Activated naive CD8-positive, alpha-beta T cell (primary cell): ENCODE measurements at regions not wholly inside any gene's neighbourhood (a gene's known extent, or its start where the extent isn't known, plus 50 kb on each side); places are given as distances from the start of the nearest gene placed in this dataset.

ENCODE experiments used
- H3K27ac Mint-ChIP-seq: one replicate; pipeline ENCODE4 v1.8.0; 2021; ENCODE audit warnings: mixed read lengths
- H3K27me3 Mint-ChIP-seq: one replicate; pipeline ENCODE4 v1.8.0; 2021; ENCODE audit warnings: mixed read lengths
- H3K36me3 Mint-ChIP-seq: one replicate; pipeline ENCODE4 v1.8.0; 2021; ENCODE audit warnings: mixed read lengths
- H3K4me1 Mint-ChIP-seq: one replicate; pipeline ENCODE4 v1.8.0; 2021; ENCODE audit warnings: low read depth, mixed read lengths
- H3K4me3 Mint-ChIP-seq: one replicate; pipeline ENCODE4 v1.8.0; 2021; ENCODE audit warnings: mild to moderate bottlenecking, mixed read lengths
- H3K9me3 Mint-ChIP-seq: one replicate; pipeline ENCODE4 v1.8.0; 2021; ENCODE audit warnings: low read depth, mixed read lengths

DNA sequence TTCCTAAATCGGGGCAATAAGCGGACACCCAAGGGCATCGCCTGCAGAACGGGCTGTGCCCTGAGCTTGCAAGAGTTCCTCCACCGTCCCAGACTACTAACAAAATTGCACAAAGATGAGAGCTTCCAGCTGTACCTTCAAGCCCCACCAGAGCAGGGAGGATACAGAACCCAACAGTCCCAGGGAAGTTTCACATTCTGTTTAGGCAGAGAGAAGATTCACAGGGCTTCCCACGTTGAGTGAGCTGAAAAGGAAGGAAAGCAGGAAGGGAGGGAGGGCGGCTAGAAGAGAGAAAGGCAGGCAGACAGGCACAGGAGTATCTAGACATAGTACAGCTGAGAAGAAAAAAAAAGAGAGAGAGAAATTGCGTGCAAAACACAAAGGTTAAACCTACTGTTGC, 112.6 kb upstream of the AFDN start:
- Mint-ChIP-seq H3K27ac (no peak overlapping the region), H3K9me3 (no peaks in the 10 kb centered on the region), H3K36me3 (no peaks in the 10 kb centered on the region), H3K4me1 (peaks cover 2% of the 10 kb centered on the region), H3K4me3 (no peak overlapping the region), H3K27me3 (peaks cover 38% of the 10 kb centered on the region)

DNA sequence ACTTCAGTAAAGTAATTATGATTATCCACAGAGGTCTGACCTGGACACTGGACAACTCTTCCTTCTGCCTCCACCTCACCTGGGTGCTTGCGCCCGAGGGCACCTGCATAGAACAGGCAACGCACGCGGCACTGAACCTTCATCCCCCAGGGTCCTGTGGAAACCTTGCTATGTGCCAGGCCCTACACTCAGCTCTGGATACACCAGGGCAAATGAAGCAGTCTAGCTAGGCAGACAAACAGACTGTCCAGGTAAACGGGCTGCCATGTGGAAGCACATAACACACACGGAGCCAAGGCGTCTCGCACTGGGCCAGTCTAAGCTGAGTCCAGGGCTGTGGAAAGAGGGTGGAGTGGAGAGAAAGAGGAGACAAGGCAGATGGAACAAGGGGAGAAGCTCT, 109.3 kb upstream of the AFDN start:
- no peaks in the 10 kb centered on the region for H3K4me1 Mint-ChIP-seq
- H3K9me3 Mint-ChIP-seq: no peaks in the 10 kb centered on the region
- no peak overlapping the region for H3K4me3 Mint-ChIP-seq
- H3K27ac Mint-ChIP-seq: no peak overlapping the region
- H3K36me3 Mint-ChIP-seq: no peaks in the 10 kb centered on the region
- H3K27me3 Mint-ChIP-seq: peaks cover 22% of the 10 kb centered on the region

DNA sequence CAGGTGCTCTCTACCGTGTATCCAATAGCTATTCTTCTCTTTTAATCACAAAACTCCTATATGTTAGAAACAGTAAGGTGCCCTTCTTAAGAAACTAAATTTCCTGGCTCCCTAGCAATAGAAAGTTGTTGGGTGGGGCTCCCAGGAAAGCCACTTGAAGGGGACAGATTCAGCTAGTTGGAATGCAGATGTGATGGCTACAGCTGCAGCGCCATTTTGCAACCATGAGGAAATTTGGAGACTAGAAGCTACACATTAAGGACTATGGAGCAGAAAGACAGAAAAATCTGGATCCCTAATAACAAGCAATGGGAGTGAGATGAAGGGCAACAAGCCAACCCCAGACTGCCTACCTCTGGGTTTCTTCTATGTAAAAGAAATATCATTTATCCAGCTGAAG, 108.8 kb upstream of the AFDN start:
- H3K27me3 Mint-ChIP-seq: peaks cover 20% of the 10 kb centered on the region
- no peak overlapping the region for H3K27ac Mint-ChIP-seq
- H3K36me3 Mint-ChIP-seq: no peaks in the 10 kb centered on the region
- H3K4me1 Mint-ChIP-seq: no peaks in the 10 kb centered on the region
- no peaks in the 10 kb centered on the region for H3K9me3 Mint-ChIP-seq
- H3K4me3 Mint-ChIP-seq: no peak overlapping the region

DNA sequence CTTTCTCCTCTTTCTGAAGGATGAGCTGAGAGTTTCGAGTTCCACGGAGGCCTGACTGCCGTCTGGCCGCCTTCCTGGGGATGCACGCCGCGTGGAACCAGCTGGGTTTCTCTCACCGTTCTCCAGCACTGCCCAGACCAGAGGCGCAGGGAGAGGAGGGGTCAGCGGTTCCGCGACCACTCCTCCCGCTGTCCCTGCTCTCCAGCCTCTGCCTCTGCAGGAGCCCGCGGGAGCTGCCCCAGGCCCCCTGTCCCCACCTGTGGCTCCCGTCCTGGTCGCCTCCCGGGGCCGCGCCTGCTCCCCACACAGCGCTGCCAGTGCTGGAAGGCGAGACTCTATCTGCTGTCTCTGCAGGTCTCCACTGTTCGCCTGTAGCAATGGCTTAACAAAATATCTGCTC, 106.8 kb upstream of the AFDN start:
- no peaks in the 10 kb centered on the region for H3K9me3 Mint-ChIP-seq
- H3K4me3 Mint-ChIP-seq: no peak overlapping the region
- no peaks in the 10 kb centered on the region for H3K36me3 Mint-ChIP-seq
- H3K4me1 Mint-ChIP-seq: no peaks in the 10 kb centered on the region
- H3K27me3 Mint-ChIP-seq: peaks cover 7% of the 10 kb centered on the region
- no peak overlapping the region for H3K27ac Mint-ChIP-seq

DNA sequence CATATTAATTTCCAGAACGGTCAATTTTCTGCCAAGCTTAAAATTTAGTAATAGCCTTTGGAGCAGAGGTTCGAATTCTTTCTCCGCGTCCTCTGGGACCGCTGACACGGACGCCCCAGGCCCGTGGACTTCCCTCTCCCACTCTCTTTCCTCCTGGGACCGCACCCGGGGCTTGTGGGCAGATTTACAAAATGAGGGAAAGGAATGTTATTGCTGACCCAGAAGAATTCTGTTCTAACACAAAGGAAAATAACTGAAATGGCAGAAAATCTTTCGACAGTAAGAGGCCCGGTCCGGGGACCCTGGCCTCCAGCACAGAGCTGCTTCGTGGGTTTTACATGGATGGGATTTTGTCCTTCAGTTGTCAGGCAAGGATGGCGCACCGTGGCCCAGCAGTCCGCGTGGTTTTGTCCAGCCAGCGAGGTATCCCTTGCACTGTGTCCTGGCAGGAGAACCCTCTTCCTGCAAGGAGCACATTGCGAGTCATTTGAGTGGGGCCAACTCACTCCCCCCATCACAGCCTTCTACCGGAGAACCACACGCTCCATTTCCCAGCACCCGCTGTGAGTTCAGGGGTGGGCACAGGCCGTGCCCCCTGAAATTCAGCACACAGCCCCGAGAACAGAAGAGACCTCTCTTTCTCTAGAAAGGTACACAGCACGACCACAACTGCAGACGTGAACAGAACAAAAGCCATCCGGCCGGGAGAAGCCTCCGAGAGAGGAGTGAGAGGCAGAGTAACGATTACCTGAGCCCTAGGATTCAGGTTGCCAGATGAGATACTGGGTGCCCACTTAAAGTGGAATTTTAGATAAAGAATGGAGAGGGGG, 106.0 kb upstream of the AFDN start:
- Mint-ChIP-seq H3K27ac (no peak overlapping the region), H3K9me3 (no peaks in the 10 kb centered on the region), H3K4me3 (no peak overlapping the region), H3K36me3 (no peaks in the 10 kb centered on the region), H3K27me3 (peaks cover 7% of the 10 kb centered on the region), H3K4me1 (no peaks in the 10 kb centered on the region)

DNA sequence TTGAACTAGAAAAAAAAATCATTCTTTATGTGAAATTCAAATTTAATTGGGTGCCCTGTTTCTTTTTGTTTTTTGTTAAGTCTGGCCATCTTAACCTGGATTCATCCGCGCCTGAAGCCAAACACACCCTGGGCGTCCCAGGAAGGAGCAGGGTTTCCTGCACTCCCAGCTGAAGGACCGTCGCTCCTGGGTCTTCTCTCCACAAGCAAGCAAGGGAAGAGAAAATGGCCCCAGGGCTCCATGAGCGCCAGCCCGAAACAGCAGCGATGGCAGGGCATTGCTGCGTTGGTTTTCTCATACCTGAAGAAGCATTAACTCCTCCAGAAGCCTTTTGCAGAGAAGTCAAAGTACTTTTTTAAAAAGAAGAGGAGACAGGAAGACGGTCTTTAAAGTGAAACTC, 105.4 kb upstream of the AFDN start:
- no peak overlapping the region for H3K4me3 Mint-ChIP-seq
- H3K4me1 Mint-ChIP-seq: no peaks in the 10 kb centered on the region
- H3K36me3 Mint-ChIP-seq: no peaks in the 10 kb centered on the region
- H3K27ac Mint-ChIP-seq: no peak overlapping the region
- H3K27me3 Mint-ChIP-seq: peaks cover 7% of the 10 kb centered on the region
- H3K9me3 Mint-ChIP-seq: no peaks in the 10 kb centered on the region

DNA sequence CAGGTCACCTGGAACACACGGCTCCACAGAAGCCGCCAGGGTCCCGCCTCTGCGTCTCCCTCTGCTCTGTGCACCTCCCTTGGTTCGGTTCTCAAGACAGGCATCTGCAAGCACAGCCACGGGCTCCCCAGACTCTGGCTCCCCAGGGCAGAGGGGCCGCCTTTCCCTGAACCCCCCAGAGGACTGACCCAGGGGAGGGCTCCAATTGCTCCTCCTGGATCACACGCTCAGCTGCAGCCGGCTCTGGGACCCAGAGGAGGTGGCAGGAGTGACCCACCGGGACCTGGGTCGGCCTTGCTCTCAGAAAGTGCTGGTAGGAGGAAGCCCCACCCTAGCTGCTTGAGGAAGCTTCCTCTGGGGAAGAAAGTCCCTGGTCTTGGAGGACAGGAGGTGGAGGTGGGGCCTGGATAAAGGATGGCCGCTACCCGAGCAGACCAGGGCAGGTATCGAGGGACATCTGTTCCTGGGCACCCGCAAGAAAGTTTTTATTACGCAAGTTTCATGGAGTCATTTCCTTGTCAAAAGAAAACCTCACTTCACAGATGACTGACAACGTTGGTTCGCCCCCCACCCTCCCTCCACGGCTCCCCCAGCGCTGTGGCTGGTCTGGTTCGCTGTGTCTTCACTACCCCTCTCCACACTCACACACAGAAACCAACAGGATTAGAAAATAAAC, 103.9 kb upstream of the AFDN start:
- H3K27me3 Mint-ChIP-seq: peaks cover 7% of the 10 kb centered on the region
- no peaks in the 10 kb centered on the region for H3K4me1 Mint-ChIP-seq
- H3K9me3 Mint-ChIP-seq: no peaks in the 10 kb centered on the region
- H3K27ac Mint-ChIP-seq: no peak overlapping the region
- H3K36me3 Mint-ChIP-seq: no peaks in the 10 kb centered on the region
- no peak overlapping the region for H3K4me3 Mint-ChIP-seq

DNA sequence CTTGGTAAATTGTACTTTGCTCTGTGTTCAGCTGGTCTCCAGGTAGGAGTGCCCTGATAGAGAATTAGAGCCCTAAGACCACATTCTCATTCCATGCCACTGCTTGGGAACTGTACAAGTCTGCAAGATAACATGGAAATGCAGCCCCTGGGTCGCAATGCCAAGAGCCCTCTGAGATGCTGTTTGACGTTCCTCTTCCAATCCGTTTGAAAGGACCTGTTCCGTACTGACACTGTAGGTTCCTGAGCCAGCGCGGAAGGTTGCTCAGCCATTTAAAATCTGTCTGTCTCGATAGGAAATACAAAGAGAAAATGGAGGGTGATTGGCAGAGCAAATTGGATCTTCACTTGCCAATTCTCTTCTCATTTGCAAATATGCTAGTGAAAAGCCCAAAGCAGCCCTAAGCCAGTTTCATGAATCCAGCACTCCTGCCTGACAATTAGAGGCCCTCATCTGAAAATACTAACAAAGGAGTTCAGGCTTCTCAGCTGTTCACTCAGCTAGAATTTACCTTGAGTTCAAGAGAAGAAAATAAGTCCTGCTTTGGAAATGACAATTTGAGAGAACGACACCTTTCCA, 100.6 kb upstream of the AFDN start:
- H3K4me3 Mint-ChIP-seq: no peak overlapping the region
- peaks cover 7% of the 10 kb centered on the region for H3K27me3 Mint-ChIP-seq

DNA sequence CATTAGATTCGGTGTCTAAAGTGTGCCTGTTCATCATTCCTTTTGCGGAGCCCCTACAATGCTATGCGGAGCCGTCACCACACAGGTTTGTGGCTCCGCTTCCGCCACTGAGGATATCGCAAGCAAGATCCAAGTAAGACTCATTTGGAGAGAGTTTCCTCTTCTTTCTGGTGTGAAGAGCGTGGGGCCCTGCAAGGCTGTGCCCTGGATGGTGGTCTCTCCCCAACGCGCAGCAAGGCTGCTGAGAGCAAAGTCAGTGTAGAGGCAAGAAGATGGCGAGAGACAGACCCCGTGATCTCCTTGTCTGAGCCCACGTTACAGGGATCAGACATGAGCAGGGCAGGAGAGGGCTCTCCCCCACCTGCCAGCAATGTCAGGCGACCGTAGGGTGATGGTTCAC, 96.3 kb upstream of the AFDN start:
- Mint-ChIP-seq H3K4me3 (no peak overlapping the region), H3K27ac (no peak overlapping the region), H3K27me3 (peaks cover 6% of the 10 kb centered on the region), H3K9me3 (no peaks in the 10 kb centered on the region), H3K4me1 (no peaks in the 10 kb centered on the region), H3K36me3 (no peaks in the 10 kb centered on the region)

More for the DNA sequence above, 100.6 kb upstream of the AFDN start:
- Mint-ChIP-seq H3K4me1 (no peaks in the 10 kb centered on the region), H3K27ac (no peak overlapping the region), H3K9me3 (no peaks in the 10 kb centered on the region), H3K36me3 (no peaks in the 10 kb centered on the region)

DNA sequence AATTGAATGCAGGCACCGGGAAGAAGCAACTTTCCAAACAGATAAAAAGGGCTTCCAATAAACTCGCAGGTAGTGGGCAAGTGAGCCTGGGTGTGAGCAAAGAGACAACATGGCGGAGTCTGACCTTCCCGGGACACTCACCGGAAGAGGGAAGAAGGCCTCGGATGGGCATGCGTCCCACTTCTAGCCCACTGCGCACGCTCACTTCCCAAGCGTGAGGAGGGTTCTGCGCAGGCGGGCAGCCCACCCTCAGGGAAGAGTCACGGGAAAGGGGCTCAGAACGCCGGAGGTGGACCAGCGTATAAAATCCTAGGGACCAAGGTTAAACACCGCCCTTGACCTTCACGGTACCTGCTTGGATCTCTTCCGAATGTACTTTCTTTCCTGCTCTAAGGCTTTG, 95.5 kb upstream of the AFDN start:
- Mint-ChIP-seq H3K36me3 (no peaks in the 10 kb centered on the region), H3K27me3 (peaks cover 9% of the 10 kb centered on the region), H3K9me3 (no peaks in the 10 kb centered on the region), H3K4me1 (no peaks in the 10 kb centered on the region), H3K27ac (no peak overlapping the region), H3K4me3 (no peak overlapping the region)

DNA sequence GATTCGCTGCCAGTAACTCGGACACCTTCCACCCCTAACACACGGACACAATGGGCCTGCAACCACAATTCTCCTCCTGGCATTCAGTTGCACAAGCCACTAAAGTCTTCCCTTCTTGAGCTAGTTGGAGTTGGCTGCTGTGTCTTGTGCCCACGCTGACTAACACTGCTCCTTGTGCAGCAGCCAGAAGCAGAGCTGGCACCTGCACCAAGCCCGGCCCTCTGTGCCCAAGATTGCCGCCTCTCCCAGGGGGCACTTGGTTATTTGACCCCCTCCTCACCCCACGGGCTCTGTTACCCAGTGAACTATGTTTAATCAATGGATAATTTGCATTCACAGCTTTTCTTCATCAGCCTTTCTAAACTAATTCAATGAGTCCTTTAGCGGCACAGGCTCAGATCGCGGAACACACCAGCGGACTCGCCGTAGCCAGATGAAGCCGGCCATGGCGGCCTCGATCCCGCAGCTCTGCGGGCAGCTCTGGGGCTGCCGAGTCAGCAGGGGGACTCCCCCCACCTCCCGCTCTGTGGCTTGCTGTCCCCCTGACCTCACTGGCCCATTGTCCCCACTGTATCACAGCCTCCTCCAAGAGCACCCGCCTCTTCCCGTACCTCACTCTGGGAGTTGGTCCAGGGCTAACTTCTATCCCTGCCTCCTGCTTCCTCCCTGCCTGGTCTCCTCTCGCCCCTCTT, 94.8 kb upstream of the AFDN start:
- Mint-ChIP-seq H3K36me3 (no peaks in the 10 kb centered on the region), H3K4me3 (no peak overlapping the region), H3K27ac (no peak overlapping the region), H3K27me3 (peaks cover 9% of the 10 kb centered on the region), H3K4me1 (no peaks in the 10 kb centered on the region), H3K9me3 (no peaks in the 10 kb centered on the region)

DNA sequence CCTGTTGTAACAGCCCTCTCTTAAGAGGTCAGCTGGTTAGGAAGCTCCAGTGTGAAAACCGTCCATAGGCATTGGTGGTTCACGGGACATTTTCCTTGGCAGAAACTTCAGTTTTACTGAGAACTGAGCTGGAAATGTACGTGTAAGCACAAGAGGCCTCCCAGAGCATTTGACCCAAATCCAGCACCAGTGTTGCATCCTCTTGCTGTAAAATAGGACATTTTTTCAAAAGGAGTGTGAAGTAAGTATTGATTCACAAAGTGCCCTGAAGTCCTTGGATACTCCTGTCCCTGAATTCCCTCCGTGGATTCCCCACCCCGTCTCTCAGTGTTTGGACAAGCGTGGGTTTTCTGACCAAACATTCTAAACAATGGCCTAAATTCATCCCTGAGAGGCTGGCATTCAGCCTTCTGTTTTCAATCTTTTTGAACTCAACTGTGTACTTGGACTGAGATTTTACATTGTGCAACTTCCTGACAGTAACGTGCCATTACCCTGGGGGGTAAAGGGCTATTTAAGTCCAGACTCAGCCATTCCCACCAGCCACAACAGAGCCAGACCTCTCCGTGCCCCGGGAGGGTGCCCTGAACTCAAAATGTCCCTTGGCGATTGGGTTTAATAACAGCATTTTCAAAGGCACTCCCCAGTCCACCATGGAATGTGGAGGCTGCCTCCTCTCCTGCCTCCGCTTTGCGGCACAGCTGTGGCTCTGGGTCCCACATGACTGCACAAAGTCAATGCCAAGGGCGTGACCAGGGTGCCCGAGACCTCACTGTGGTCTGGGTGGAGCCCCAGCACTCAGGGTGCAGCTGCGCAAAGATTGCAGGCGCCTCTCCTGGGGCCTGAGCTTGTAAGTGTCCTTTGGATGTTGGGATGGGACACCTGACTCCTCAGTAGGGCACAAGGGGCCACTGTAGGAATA, 92.7 kb upstream of the AFDN start:
- Mint-ChIP-seq H3K4me1 (no peaks in the 10 kb centered on the region), H3K27me3 (peaks cover 13% of the 10 kb centered on the region), H3K4me3 (no peak overlapping the region), H3K27ac (no peak overlapping the region), H3K36me3 (no peaks in the 10 kb centered on the region), H3K9me3 (no peaks in the 10 kb centered on the region)

DNA sequence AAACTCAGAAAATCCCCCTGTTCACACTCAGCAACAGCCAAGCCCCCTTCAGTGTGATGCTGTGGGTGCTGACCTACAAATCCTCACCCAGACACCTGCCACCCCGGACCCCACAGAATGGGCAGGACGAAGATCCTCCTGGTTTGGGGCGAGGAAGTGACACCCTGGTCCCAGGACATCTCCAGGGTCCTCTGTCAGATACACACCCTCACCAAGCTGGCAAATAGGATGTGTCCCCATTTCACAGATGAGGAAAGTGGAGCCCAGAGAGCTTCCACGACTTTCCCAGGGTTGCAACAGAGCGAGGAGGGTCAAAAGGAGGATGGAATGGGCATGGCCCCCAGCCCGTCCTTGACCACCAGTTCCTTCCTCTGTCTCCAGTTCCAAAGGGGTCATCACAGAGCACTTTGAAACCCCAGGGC, 92.0 kb upstream of the AFDN start:
- no peak overlapping the region for H3K27ac Mint-ChIP-seq
- H3K27me3 Mint-ChIP-seq: peaks cover 13% of the 10 kb centered on the region
- H3K9me3 Mint-ChIP-seq: no peaks in the 10 kb centered on the region
- H3K4me1 Mint-ChIP-seq: no peaks in the 10 kb centered on the region
- no peaks in the 10 kb centered on the region for H3K36me3 Mint-ChIP-seq
- no peak overlapping the region for H3K4me3 Mint-ChIP-seq
